ENCODE measurements at regions not wholly inside any gene's neighbourhood (a gene's known extent, or its start where the extent isn't known, plus 50 kb on each side); places are given as distances from the start of the nearest gene placed in this dataset.

DNA sequence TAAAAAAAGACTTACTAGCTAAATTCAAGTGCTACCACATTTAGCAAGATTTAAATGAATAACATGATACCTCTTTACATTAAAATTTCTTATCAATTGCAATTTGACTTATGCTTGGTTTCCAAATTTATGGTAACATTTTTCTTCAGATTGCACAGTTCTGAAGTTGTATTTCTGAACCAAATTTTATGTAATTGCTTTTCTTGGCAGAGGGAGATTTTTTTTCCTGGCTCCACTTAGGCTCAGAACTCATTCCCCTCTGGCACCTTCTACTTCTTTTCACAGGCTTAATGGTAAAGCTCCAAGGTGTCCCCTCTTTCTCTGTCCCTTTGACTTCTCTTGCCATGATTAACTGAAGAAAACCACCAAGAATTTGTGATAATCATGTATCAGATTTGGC lies 99.8 kb upstream of the TMTC1 start:
- H3K9me3 Mint-ChIP-seq (ENCODE audit: low read depth), result peaks cover 7% of the 10 kb centered on the region
- DNase-seq (ENCODE audit: low spot score), result no peak
- H3K4me1 Mint-ChIP-seq (ENCODE audit: low read depth), result peaks cover 2% of the 10 kb centered on the region
- no peak overlapping the region for H3K27ac Mint-ChIP-seq (ENCODE audit: unreplicated experiment)
- no peak overlapping the region for H3K4me3 Mint-ChIP-seq (ENCODE audit: unreplicated experiment)
- no peaks in the 10 kb centered on the region for H3K36me3 Mint-ChIP-seq (ENCODE audit: low read depth)
- TF ChIP-seq, protein P1, sequence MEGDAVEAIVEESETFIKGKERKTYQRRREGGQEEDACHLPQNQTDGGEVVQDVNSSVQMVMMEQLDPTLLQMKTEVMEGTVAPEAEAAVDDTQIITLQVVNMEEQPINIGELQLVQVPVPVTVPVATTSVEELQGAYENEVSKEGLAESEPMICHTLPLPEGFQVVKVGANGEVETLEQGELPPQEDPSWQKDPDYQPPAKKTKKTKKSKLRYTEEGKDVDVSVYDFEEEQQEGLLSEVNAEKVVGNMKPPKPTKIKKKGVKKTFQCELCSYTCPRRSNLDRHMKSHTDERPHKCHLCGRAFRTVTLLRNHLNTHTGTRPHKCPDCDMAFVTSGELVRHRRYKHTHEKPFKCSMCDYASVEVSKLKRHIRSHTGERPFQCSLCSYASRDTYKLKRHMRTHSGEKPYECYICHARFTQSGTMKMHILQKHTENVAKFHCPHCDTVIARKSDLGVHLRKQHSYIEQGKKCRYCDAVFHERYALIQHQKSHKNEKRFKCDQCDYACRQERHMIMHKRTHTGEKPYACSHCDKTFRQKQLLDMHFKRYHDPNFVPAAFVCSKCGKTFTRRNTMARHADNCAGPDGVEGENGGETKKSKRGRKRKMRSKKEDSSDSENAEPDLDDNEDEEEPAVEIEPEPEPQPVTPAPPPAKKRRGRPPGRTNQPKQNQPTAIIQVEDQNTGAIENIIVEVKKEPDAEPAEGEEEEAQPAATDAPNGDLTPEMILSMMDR (IDR thresholded peaks at IDR 0.05), result no peak
- H3K27me3 Mint-ChIP-seq (ENCODE audit: low read depth), result peaks cover 10% of the 10 kb centered on the region

DNA sequence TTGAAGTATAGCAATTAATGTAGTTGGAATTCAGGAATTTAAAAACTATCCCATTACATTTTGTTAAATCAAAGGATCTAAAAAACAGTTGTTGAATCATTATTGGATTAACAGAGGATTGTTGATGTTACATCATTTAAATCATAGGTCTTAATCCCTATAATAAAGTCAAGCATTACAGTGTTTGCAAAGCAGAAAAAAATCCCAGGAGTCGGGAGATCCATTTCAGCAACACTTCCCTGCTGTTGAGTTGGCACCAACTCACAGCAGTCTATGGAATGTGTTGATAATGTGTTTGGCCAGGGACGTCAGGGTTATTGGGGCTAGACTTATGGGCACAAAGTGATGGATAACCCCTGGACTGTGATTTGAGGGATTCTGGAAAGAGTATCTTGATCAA lies 99.1 kb upstream of the TMTC1 start:
- DNase-seq (ENCODE audit: low spot score), result no peak
- Mint-ChIP-seq H3K27ac (ENCODE audit: unreplicated experiment) (no peak overlapping the region), H3K36me3 (ENCODE audit: low read depth) (no peaks in the 10 kb centered on the region), H3K9me3 (ENCODE audit: low read depth) (peaks cover 7% of the 10 kb centered on the region), H3K4me1 (ENCODE audit: low read depth) (peaks cover 2% of the 10 kb centered on the region), H3K4me3 (ENCODE audit: unreplicated experiment) (no peak overlapping the region), H3K27me3 (ENCODE audit: low read depth) (peaks cover 14% of the 10 kb centered on the region)
- TF ChIP-seq, protein P1 (IDR thresholded peaks at IDR 0.05), result no peak

DNA sequence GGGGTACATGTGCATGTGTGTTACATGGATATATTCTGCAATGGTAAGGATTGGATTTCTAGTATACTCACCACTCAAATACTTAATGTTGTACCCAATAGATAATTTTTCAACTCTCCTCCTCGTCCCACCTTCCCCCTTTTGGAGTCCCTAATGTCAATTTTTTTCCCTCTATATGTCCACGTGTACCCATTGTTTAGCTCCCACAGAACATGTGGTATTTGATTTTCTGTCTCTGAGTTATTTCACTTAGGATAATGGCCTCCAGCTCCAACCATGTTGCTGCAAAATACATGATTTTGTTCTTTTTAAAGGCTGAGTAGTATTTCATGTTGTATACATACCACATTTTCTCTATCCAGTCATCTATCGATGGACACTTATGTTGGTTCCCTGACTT lies 97.2 kb upstream of the TMTC1 start:
- Mint-ChIP-seq H3K27ac (ENCODE audit: unreplicated experiment) (no peak overlapping the region), H3K36me3 (ENCODE audit: low read depth) (peaks cover under 1% of the 10 kb centered on the region), H3K9me3 (ENCODE audit: low read depth) (peaks cover 20% of the 10 kb centered on the region), H3K4me1 (ENCODE audit: low read depth) (peaks cover 2% of the 10 kb centered on the region), H3K27me3 (ENCODE audit: low read depth) (peaks cover 16% of the 10 kb centered on the region), H3K4me3 (ENCODE audit: unreplicated experiment) (no peak overlapping the region)
- TF ChIP-seq, protein P1 (IDR thresholded peaks at IDR 0.05), result no peak
- DNase-seq (ENCODE audit: low spot score), result no peak

DNA sequence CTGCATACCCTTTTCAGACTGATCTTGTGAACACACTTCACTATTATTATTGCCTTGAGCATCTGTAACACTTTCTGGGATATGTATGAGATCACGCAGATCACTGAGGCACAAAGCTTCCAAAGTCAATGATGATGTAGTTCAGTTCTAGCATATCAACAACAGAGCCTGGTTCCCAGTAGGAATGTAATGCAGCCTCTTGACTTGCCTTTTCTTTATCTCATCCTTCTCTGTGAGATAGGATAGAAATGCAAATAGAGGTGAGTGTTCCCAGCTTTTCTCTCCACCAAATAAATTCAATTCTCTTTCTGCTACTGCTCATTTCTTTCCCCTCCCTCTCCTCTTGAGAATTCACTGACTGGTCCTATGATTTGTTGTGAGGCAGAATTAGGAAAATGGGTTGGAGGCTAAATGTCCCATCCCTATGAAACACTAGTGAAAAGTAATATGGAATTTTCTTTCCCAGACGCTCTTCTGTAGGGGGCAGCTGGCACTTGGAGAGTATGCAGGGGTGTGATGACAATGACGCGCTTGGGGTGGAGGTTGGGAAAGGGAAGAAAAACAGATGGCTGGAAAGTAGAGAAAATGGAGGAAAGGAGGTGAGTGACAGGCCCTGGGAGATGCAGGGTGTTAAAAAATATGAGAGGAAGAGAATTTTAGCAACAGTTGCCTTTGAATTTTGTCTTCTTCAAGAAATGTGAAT lies 96.0 kb upstream of the TMTC1 start:
- peaks cover 14% of the 10 kb centered on the region for H3K27me3 Mint-ChIP-seq (ENCODE audit: low read depth)
- TF ChIP-seq, protein P1 (IDR thresholded peaks at IDR 0.05), result no peak
- peaks cover 2% of the 10 kb centered on the region for H3K36me3 Mint-ChIP-seq (ENCODE audit: low read depth)
- H3K27ac Mint-ChIP-seq (ENCODE audit: unreplicated experiment), result no peak overlapping the region
- H3K9me3 Mint-ChIP-seq (ENCODE audit: low read depth), result peaks cover 16% of the 10 kb centered on the region
- H3K4me1 Mint-ChIP-seq (ENCODE audit: low read depth), result peaks cover 2% of the 10 kb centered on the region
- no peak for DNase-seq (ENCODE audit: low spot score)
- no peak overlapping the region for H3K4me3 Mint-ChIP-seq (ENCODE audit: unreplicated experiment)

DNA sequence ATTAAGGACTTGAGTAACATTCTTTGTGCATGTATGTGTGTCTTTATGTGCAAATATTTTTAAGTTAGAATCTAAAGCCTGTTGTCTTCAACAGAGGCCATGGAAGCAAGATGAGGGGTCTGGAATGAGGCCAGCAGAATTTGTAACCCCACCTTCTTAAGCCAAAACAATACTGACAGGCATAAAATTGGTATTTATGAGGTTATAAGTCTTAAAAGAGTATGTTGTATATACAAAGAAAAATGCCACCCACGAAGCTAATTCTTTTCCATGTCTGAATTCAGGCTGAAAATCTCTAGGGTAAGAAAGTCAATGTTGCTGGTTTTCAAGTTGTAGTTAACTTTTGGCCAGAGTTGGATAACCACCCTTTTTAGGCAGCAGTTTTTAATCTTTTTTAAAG lies 86.2 kb upstream of the TMTC1 start:
- H3K27ac Mint-ChIP-seq (ENCODE audit: unreplicated experiment), result no peak overlapping the region
- H3K4me3 Mint-ChIP-seq (ENCODE audit: unreplicated experiment), result no peak overlapping the region
- peaks cover 14% of the 10 kb centered on the region for H3K4me1 Mint-ChIP-seq (ENCODE audit: low read depth)
- peaks cover 2% of the 10 kb centered on the region for H3K27me3 Mint-ChIP-seq (ENCODE audit: low read depth)
- H3K36me3 Mint-ChIP-seq (ENCODE audit: low read depth), result no peaks in the 10 kb centered on the region
- TF ChIP-seq, protein P1 (IDR thresholded peaks at IDR 0.05), result no peak
- H3K9me3 Mint-ChIP-seq (ENCODE audit: low read depth), result peaks cover 8% of the 10 kb centered on the region
- DNase-seq (ENCODE audit: low spot score), result no peak
